ENCODE measurements at regions not wholly inside any gene's neighbourhood (a gene's known extent, or its start where the extent isn't known, plus 50 kb on each side); places are given as distances from the start of the nearest gene placed in this dataset.

DNA sequence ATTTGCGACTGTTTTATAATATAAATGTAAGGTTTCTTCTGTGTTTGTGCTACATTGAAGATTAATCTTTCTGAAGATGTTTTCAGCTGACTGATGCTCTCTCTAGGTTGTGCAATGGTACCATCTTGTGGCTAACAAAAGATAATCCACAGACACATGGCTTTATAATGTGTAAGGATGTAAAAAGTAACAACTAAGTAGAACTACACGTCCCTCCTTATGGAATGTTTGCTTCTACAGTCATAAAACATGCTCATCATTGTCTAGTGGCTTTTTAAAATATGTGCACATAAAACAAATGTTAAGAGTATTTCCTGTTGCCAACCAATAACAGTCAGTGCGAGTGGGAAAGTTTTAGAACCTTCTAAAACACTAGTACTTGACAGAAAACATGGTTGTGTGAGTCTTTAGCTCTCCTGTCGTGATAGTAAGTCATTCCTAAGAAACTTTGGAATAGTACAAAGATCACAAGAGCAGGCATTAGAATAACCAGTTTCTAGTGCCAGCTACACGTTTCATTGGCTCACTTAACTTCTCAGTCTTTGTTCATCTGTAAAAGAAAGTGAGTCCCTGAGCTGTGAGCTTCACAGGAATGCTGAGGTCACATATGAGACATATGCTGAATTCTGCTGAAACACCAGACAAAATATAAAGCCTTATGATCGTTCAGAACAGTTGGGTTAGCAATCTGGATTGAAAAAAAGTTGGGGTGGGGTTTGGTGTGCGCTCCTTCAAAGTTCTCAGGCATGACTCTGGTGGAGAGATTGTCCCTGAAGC is 75.7 kb upstream of the GLIS3 start:
- Mint-ChIP-seq H3K4me3 (no peak overlapping the region), H3K4me1 (no peaks in the 10 kb centered on the region), H3K36me3 (ENCODE audit: low read depth) (no peaks in the 10 kb centered on the region), H3K27ac (no peak overlapping the region), H3K27me3 (peaks cover 6% of the 10 kb centered on the region), H3K9me3 (no peaks in the 10 kb centered on the region)
- no peak for DNase-seq
- CTCF ChIA-PET, result interaction anchor here (1.3 to 1.9 kb wide), 3 partner anchors 9 to 61 kb away, joined by 3 to 6 read pairs (median 4); no protein-coding TSS in a partner anchor
- POLR2A ChIA-PET, result no interaction called here

GRCh38 chr9:4371108-4371507 is 71.2 kb upstream of the GLIS3 start:
- H3K36me3 Mint-ChIP-seq (ENCODE audit: low read depth), result no peaks in the 10 kb centered on the region
- H3K4me3 Mint-ChIP-seq, result no peak overlapping the region
- ChIA-PET POLR2A (no interaction called here), CTCF (no interaction called here)
- H3K4me1 Mint-ChIP-seq, result no peaks in the 10 kb centered on the region
- H3K9me3 Mint-ChIP-seq, result no peaks in the 10 kb centered on the region
- no peak overlapping the region for H3K27ac Mint-ChIP-seq
- peaks cover 6% of the 10 kb centered on the region for H3K27me3 Mint-ChIP-seq
- no peak for DNase-seq

GRCh38 chr9:4370501-4370900 is 70.6 kb upstream of the GLIS3 start:
- Mint-ChIP-seq H3K27ac (no peak overlapping the region), H3K27me3 (peaks cover 5% of the 10 kb centered on the region), H3K4me1 (no peaks in the 10 kb centered on the region), H3K36me3 (ENCODE audit: low read depth) (no peaks in the 10 kb centered on the region), H3K4me3 (no peak overlapping the region), H3K9me3 (no peaks in the 10 kb centered on the region)
- CTCF ChIA-PET, result no interaction called here
- POLR2A ChIA-PET, result no interaction called here
- no peak for DNase-seq

DNA sequence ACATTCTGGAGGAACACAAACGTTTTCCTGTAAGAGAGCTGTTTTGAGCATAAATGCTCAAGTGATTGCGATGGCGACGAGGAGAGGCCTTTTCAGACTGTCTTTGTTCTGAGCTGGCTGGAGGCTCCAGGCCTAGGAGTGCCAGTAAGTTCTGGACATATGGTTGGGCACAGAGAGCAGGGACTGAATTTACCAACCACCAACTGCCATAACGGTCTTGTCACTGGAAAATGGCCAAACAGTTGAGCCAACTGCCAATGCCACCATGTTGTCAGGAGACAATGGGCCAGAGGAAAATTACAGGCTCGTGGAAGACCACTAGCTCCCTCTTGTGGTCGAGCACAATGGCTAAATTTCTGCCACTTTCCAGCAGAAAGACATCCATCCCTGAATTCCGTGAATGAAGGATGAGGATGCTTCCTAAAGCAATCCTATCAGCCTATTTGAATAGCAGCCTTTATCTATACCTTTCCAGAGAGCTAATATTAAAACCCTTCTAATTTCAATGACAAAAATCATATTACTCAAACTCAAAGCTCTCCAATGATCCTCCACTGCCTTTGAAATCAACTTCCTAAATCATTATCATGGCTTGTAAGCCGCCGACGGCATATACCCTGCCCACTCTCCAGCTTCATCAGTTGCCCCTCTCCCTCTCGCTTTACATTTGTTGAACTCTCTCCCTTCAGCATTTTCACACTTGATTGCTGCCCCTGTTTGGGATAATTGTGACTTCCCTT is 66.9 kb upstream of the GLIS3 start:
- H3K27ac Mint-ChIP-seq, result no peak overlapping the region
- no peaks in the 10 kb centered on the region for H3K4me1 Mint-ChIP-seq
- ChIA-PET CTCF (interaction anchor here (1.1 to 2.2 kb wide), 10 partner anchors 9 to 273 kb away, joined by 3 to 10 read pairs (median 4); no protein-coding TSS in a partner anchor), POLR2A (no interaction called here)
- peaks cover 4% of the 10 kb centered on the region for H3K27me3 Mint-ChIP-seq
- no peaks in the 10 kb centered on the region for H3K36me3 Mint-ChIP-seq (ENCODE audit: low read depth)
- H3K4me3 Mint-ChIP-seq, result no peak overlapping the region
- peak; percentile 29 for DNase-seq
- H3K9me3 Mint-ChIP-seq, result no peaks in the 10 kb centered on the region

DNA sequence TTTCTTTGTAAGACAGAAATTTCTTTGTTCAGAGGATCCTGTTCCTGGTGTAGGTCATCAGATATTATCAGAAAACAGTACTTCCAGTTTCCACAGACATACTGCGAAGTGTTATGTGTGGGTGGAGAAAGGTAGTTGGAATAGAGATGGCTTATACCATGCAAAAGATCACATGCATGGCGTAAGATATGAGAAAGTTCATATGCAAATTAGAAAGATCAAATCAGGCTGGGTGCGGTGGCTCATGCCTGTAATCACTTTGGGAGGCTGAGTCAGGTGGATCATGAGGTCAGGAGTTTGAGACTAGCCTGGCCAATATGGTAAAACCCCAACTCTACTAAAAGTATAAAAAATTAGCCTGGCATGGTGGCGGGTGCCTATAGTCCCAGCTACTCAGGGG is 65.2 kb upstream of the GLIS3 start:
- no peak overlapping the region for H3K27ac Mint-ChIP-seq
- CTCF ChIA-PET, result interaction anchor here (0.6 to 2.2 kb wide), 4 partner anchors 10 to 237 kb away, joined by 3 to 6 read pairs (median 4); no protein-coding TSS in a partner anchor
- no peaks in the 10 kb centered on the region for H3K4me1 Mint-ChIP-seq
- peaks cover 7% of the 10 kb centered on the region for H3K27me3 Mint-ChIP-seq
- no peak overlapping the region for H3K4me3 Mint-ChIP-seq
- POLR2A ChIA-PET, result no interaction called here
- H3K36me3 Mint-ChIP-seq (ENCODE audit: low read depth), result no peaks in the 10 kb centered on the region
- no peaks in the 10 kb centered on the region for H3K9me3 Mint-ChIP-seq
- DNase-seq, result no peak

DNA sequence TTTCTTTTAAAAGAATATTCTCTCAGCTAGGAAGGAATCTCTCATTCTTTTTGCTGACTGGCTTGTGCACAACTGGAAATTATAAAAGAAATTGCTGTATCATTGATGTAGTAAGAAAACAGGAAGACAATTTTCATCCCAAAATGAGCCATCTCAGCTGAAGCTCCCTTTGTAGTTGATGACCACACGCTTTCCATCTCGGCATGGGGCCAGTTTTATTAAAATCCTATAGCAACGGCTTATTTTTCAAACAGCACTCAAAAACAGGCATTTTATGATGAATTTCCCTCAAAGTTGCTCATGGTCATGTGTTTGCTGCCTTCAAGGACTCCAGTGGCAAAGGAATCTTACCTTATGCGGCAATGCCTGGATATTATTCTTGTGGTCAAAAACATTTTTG is 62.4 kb upstream of the GLIS3 start:
- no peak overlapping the region for H3K4me3 Mint-ChIP-seq
- no peaks in the 10 kb centered on the region for H3K9me3 Mint-ChIP-seq
- H3K36me3 Mint-ChIP-seq (ENCODE audit: low read depth), result no peaks in the 10 kb centered on the region
- peaks cover 9% of the 10 kb centered on the region for H3K27me3 Mint-ChIP-seq
- CTCF ChIA-PET, result no interaction called here
- H3K27ac Mint-ChIP-seq, result no peak overlapping the region
- DNase-seq, result no peak
- H3K4me1 Mint-ChIP-seq, result no peaks in the 10 kb centered on the region
- POLR2A ChIA-PET, result no interaction called here

DNA sequence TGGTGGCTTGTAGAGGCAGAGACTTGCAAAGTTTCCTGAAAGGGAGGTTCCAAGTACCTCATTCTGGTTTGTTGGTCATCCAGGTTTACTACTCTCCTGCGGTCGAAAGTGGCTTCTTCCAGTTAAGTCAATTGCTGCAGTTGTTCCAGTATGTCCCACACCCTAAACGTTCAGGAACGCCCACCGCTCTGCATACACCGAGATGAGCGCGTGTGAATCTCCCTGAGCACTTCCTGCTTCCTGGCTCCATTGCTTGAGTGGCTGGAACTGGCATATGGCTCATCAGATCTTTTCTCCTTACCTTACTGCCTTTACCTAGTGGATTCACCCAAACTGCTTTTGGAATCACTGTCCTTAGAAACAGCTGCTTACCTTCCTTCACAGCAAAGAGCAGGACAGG is 59.1 kb upstream of the GLIS3 start:
- no peaks in the 10 kb centered on the region for H3K4me1 Mint-ChIP-seq
- no peaks in the 10 kb centered on the region for H3K36me3 Mint-ChIP-seq (ENCODE audit: low read depth)
- no peak for DNase-seq
- H3K27me3 Mint-ChIP-seq, result peaks cover 15% of the 10 kb centered on the region
- no peak overlapping the region for H3K4me3 Mint-ChIP-seq
- ChIA-PET POLR2A (no interaction called here), CTCF (interaction anchor here (0.6 kb wide), 1 partner anchor 11 kb away, joined by 3 read pairs; no protein-coding TSS in a partner anchor)
- no peaks in the 10 kb centered on the region for H3K9me3 Mint-ChIP-seq
- no peak overlapping the region for H3K27ac Mint-ChIP-seq

GRCh38 chr9:4357929-4358328 is 58.1 kb upstream of the GLIS3 start:
- H3K27me3 Mint-ChIP-seq, result peaks cover 15% of the 10 kb centered on the region
- POLR2A ChIA-PET, result no interaction called here
- CTCF ChIA-PET, result no interaction called here
- no peak overlapping the region for H3K27ac Mint-ChIP-seq
- no peak overlapping the region for H3K4me3 Mint-ChIP-seq
- no peaks in the 10 kb centered on the region for H3K9me3 Mint-ChIP-seq
- H3K4me1 Mint-ChIP-seq, result no peaks in the 10 kb centered on the region
- DNase-seq, result no peak
- no peaks in the 10 kb centered on the region for H3K36me3 Mint-ChIP-seq (ENCODE audit: low read depth)

GRCh38 chr9:4356306-4356705 is 56.4 kb upstream of the GLIS3 start:
- DNase-seq, result no peak
- CTCF ChIA-PET, result interaction anchor here (1.6 kb wide), 1 partner anchor 40 kb away, joined by 4 read pairs; no protein-coding TSS in a partner anchor
- H3K27me3 Mint-ChIP-seq, result peaks cover 9% of the 10 kb centered on the region
- no peaks in the 10 kb centered on the region for H3K4me1 Mint-ChIP-seq
- H3K9me3 Mint-ChIP-seq, result no peaks in the 10 kb centered on the region
- H3K36me3 Mint-ChIP-seq (ENCODE audit: low read depth), result no peaks in the 10 kb centered on the region
- H3K27ac Mint-ChIP-seq, result no peak overlapping the region
- POLR2A ChIA-PET, result no interaction called here
- H3K4me3 Mint-ChIP-seq, result no peak overlapping the region

- Mint-ChIP-seq H3K4me1 (no peaks in the 10 kb centered on the region), H3K36me3 (ENCODE audit: low read depth) (no peaks in the 10 kb centered on the region), H3K27me3 (peaks cover 7% of the 10 kb centered on the region), H3K27ac (no peak overlapping the region), H3K9me3 (no peaks in the 10 kb centered on the region), H3K4me3 (no peak overlapping the region)
- CTCF ChIA-PET, result interaction anchor here (0.6 kb wide), 1 partner anchor 1116 kb away, joined by 4 read pairs; no protein-coding TSS in a partner anchor
- POLR2A ChIA-PET, result no interaction called here
- DNase-seq, result no peak
These were observed 53.4 kb upstream of the GLIS3 start for GRCh38 chr9:4353236-4353635.

DNA sequence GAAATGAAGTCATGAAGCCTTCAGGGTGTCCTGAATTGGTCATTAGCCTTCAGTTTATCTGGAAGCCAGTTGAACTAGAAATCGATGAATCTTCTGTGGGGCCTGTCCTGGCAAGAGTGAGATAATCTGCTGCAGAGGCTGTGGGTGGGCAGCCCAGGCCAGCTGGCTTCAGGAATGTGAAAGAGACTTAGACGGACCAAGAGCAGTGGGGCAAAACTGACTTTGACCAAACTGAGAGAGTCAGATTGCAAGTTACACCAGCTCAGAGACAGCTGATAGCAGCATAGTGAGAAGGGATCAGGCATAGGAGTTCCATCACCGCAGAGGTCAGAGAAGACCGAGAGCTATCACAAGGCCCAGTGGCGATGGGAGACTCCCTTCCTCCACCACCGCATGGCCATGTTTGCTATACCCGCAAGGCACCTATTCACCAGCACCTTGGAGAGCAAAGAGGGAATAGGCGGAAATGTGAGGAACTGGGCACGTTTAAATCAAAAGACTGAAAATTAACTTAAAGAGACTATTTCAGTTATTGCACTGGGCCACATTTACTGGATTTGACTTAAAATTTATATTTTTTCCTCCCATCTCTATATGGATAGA is 50.0 kb upstream of the GLIS3 start:
- H3K27ac Mint-ChIP-seq, result no peak overlapping the region
- H3K9me3 Mint-ChIP-seq, result no peaks in the 10 kb centered on the region
- no peaks in the 10 kb centered on the region for H3K27me3 Mint-ChIP-seq
- no peak overlapping the region for H3K4me3 Mint-ChIP-seq
- H3K36me3 Mint-ChIP-seq (ENCODE audit: low read depth), result no peaks in the 10 kb centered on the region
- POLR2A ChIA-PET, result no interaction called here
- CTCF ChIA-PET, result interaction anchor here (1.1 kb wide), 1 partner anchor 11 kb away, joined by 4 read pairs; no protein-coding TSS in a partner anchor
- DNase-seq, result no peak
- H3K4me1 Mint-ChIP-seq, result peaks cover 4% of the 10 kb centered on the region

All from activated CD4-positive, alpha-beta T cell treated with anti-CD3 and anti-CD28 coated beads, Interleukin-2, amount 10 ng/mL, durations not matched to agents 7 days and 5 days (primary cell).